Lower lobe of right lung (tissue), 2 donors: ENCODE measurements at regions not wholly inside any gene's neighbourhood (a gene's known extent, or its start where the extent isn't known, plus 50 kb on each side); places are given as distances from the start of the nearest gene placed in this dataset.

Experiments used
- ATAC-seq, 2 donors: fragments of 200-7000 bp; cut with Tn5 transposase; one replicate each; pipeline ENCODE4 v1.9.1; 2020 to 2022; ENCODE audit warnings: mild to moderate bottlenecking in 2 of 2, moderate library complexity in 2 of 2
- DNase-seq: peaks from one replicate; pipeline ENCODE4 v3.0.0-alpha.2; 2020
- H3K27ac ChIP-seq: fragments of 200-600 bp; one replicate; pipeline ENCODE4 v1.8.0; 2022
- H3K27me3 ChIP-seq: fragments of 200-600 bp; one replicate; pipeline ENCODE4 v1.8.0; 2022; ENCODE audit warnings: low read depth
- H3K36me3 ChIP-seq: fragments of 200-600 bp; one replicate; pipeline ENCODE4 v1.8.0; 2022; ENCODE audit warnings: mild to moderate bottlenecking
- H3K4me1 ChIP-seq: fragments of 200-600 bp; one replicate; pipeline ENCODE4 v1.8.0; 2022
- H3K4me3 ChIP-seq: fragments of 200-600 bp; one replicate; pipeline ENCODE4 v1.8.0; 2022; ENCODE audit warnings: mild to moderate bottlenecking
- H3K9me3 ChIP-seq: fragments of 200-600 bp; one replicate; pipeline ENCODE4 v1.8.0; 2022
- CTCF ChIP-seq: fragments of 200-600 bp; IDR thresholded peaks from one replicate; pipeline ENCODE4 v1.8.0; 2022; ENCODE audit warnings: antibody characterized with exemption, mild to moderate bottlenecking
- intact Hi-C: fragments of 100-400 bp; cut with DNase I; formaldehyde crosslinking; loops from one replicate; pipeline ENCODE4 v1.11.0; 2022
- donor health status: DM: no; HTN: yes; CAD: no; lungs with severe emphysema.

DNA sequence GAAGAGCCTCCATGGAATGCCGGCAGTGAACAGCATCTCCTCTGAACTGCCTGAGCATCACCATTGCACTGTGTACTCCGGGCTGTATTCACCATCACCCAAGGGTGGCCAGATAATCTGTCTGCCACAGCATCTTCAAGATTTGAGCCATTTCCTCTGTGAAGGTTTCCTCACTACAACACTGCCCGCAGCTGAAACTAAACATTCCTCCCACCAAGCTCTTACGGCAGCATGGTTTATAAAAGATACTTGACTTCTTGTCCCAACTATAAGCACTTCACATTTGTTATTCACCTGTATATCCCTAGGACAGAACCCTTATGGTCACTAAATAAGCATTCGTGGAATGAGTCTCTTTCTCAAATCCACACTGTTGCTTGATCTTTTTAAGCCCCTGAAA lies 125.9 kb downstream of the SST start:
- no peak overlapping the region for H3K27ac ChIP-seq
- intact Hi-C loops = no loop called here
- DNase-seq (no peak), ATAC-seq (no peak)
- no peaks in the 10 kb centered on the region for H3K9me3 ChIP-seq
- H3K4me1 ChIP-seq = no peaks in the 10 kb centered on the region
- H3K36me3 ChIP-seq = no peaks in the 10 kb centered on the region
- H3K27me3 ChIP-seq = peaks cover 3% of the 10 kb centered on the region
- no peak overlapping the region for H3K4me3 ChIP-seq
- no peak for TF ChIP-seq CTCF

- Histone ChIP-seq H3K4me1 (no peaks in the 10 kb centered on the region), H3K27ac (no peak overlapping the region), H3K36me3 (no peaks in the 10 kb centered on the region), H3K9me3 (no peaks in the 10 kb centered on the region), H3K4me3 (no peak overlapping the region), H3K27me3 (no peaks in the 10 kb centered on the region)
- DNase-seq (no peak), ATAC-seq (no peak)
- intact Hi-C loops = no loop called here
- no peak for TF ChIP-seq CTCF
Measured at GRCh38 chr3:187540847-187541246, 129.3 kb downstream of the SST start.

GRCh38 chr3:187536185-187536584 lies 134.0 kb downstream of the SST start:
- no peaks in the 10 kb centered on the region for H3K4me1 ChIP-seq
- H3K36me3 ChIP-seq = no peaks in the 10 kb centered on the region
- no peak for TF ChIP-seq CTCF
- no peaks in the 10 kb centered on the region for H3K27me3 ChIP-seq
- DNase-seq (no peak), ATAC-seq (no peak)
- no peaks in the 10 kb centered on the region for H3K9me3 ChIP-seq
- intact Hi-C loops = no loop called here
- H3K4me3 ChIP-seq = no peak overlapping the region
- no peak overlapping the region for H3K27ac ChIP-seq

DNA sequence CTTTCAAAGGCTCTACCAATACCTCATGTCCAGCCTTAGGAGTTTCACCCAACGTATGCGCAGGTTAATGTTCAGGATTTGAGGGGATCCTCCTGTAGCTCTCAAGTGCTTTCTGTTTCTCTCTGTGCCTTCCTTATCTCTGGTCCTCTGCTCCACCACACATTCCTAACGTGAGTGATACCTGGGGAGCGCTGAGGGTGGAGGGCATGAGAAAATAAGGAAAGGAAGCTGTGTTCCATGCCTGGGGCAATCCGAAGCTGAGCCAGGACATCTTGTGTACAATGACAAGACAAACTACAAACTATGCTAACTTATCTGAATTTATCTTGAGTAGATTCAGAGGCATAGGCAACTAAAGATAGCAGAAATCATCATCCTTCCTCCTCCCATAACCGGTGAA lies 136.4 kb downstream of the SST start:
- intact Hi-C loops = no loop called here
- H3K27ac ChIP-seq = no peak overlapping the region
- ATAC-seq (no peak), DNase-seq (no peak)
- H3K27me3 ChIP-seq = peaks cover 3% of the 10 kb centered on the region
- no peaks in the 10 kb centered on the region for H3K4me1 ChIP-seq
- no peaks in the 10 kb centered on the region for H3K36me3 ChIP-seq
- no peaks in the 10 kb centered on the region for H3K9me3 ChIP-seq
- no peak overlapping the region for H3K4me3 ChIP-seq
- TF ChIP-seq CTCF = no peak

DNA sequence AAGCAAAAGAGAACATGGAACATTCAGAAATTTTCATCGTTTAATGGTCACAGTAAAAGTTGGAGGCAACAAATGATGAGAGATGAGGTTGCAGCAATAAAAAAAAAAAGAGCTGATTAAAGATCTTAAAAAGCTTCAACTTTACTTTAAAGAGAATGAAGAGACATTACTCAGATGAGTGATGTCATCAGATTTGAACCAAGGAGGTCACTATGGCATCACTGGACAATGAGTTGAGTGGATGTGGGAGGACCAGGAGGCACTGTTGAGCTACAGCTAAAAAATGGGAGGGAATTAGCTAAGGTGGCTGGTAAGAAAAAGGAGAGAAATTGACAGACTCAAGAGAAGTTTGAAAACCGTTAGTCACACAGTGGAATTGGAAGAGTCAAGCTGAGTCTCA lies 138.4 kb downstream of the SST start:
- TF ChIP-seq CTCF = no peak
- ATAC-seq = no peak

DNA sequence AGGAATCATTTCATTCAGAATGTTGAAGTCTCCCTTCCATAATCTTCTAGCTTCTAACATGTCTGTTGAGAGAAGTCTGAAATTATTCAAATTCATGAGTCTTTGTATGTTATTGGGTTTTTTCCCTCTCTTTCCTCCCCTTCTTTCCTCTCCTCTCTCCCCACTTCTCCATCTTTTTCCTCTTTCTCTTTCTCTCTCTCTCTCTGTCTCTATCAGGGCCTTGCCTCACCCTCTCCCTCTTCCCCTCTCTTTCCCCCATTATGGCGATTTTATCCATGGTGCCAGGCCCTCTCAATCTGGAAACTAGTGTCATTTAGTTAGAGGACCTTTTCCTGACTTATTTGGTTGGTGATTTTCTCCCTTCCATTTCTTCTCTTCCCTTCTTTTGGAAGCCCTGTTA lies 147.3 kb downstream of the SST start:
- no peak for TF ChIP-seq CTCF
- intact Hi-C loops = no loop called here
- no peaks in the 10 kb centered on the region for H3K36me3 ChIP-seq

More for the DNA sequence above, 138.4 kb downstream of the SST start:
- intact Hi-C loops = no loop called here
- no peak overlapping the region for H3K27ac ChIP-seq
- H3K9me3 ChIP-seq = no peaks in the 10 kb centered on the region
- H3K4me1 ChIP-seq = no peaks in the 10 kb centered on the region
- peaks cover 9% of the 10 kb centered on the region for H3K27me3 ChIP-seq
- DNase-seq = no peak
- H3K36me3 ChIP-seq = no peaks in the 10 kb centered on the region
- no peak overlapping the region for H3K4me3 ChIP-seq

More for the DNA sequence above, 147.3 kb downstream of the SST start:
- ATAC-seq = no peak
- Histone ChIP-seq H3K4me3 (no peak overlapping the region), H3K9me3 (no peaks in the 10 kb centered on the region), H3K4me1 (no peaks in the 10 kb centered on the region), H3K27ac (no peak overlapping the region), H3K27me3 (no peaks in the 10 kb centered on the region)
- no peak for DNase-seq
